ENCODE measurements at regions not wholly inside any gene's neighbourhood (a gene's known extent, or its start where the extent isn't known, plus 50 kb on each side); places are given as distances from the start of the nearest gene placed in this dataset.

GRCh38 chr21:27700974-27701614 is 734.2 kb upstream of the ADAMTS5 start:
- Histone ChIP-seq H3K36me3 (ENCODE audit: control insufficient read depth in 2 of 3, insufficient read depth in 3 of 3, low read length in 3 of 3) (no peaks in the 10 kb centered on the region), H3K4me3 (ENCODE audit: low read length) (no peak overlapping the region), H3K9me3 (ENCODE audit: control insufficient read depth in 2 of 3, low read length in 3 of 3) (no peaks in the 10 kb centered on the region), H3K27me3 (ENCODE audit: control insufficient read depth in 2 of 2, insufficient read depth in 2 of 2, low read length in 2 of 2) (no peaks in the 10 kb centered on the region), H3K27ac (ENCODE audit: low read depth, low read length) (no peak overlapping the region), H3K4me1 (ENCODE audit: control insufficient read depth in 2 of 2, insufficient read depth in 2 of 2, low read length in 2 of 2) (no peaks in the 10 kb centered on the region)
- DNase-seq (peak; percentile 17 to 56 (median 37)), ATAC-seq (peak; percentile 72)
- Mint-ChIP-seq H3K36me3 (no peaks in the 10 kb centered on the region), H3K27me3 (peaks cover 3 to 17% (median 13%) of the 10 kb centered on the region in 5 donors), H3K4me1 (no peaks in the 10 kb centered on the region), H3K27ac (no peak overlapping the region), H3K9me3 (no peaks in the 10 kb centered on the region), H3K4me3 (no peak overlapping the region)
- intact Hi-C loops (cut with micrococcal nuclease) = loop anchor here (1.0 to 5.0 kb wide), 4 partner anchors 852 to 1241 kb away; no protein-coding TSS in a partner anchor
- ChIA-PET POLR2A (no interaction called here), CTCF (no interaction called here)

DNA sequence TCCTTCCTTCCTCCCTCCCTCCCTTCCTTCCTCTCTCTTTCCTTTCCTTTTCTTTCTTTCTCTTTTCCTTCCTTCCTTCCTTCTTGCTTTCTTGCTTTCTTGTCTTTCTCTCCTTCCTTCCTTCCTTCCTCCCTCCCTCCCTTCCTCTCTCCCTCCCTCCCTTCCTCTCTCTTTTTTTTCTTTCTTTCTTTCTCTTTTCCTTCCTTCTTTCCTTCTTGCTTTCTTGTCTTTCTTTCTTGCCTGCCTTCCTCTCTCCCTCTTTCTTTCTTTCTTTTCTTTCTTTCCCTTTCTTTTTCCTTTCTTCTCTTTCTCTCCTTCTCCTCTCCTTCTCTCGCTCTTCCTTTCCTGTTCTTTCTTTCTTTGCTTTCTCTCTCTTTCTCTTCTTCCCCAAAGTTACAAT is 728.4 kb upstream of the ADAMTS5 start:
- Histone ChIP-seq H3K36me3 (ENCODE audit: control insufficient read depth in 2 of 3, insufficient read depth in 3 of 3, low read length in 3 of 3) (no peaks in the 10 kb centered on the region), H3K27me3 (ENCODE audit: control insufficient read depth in 2 of 2, insufficient read depth in 2 of 2, low read length in 2 of 2) (no peaks in the 10 kb centered on the region), H3K27ac (ENCODE audit: low read depth, low read length) (no peak overlapping the region), H3K9me3 (ENCODE audit: control insufficient read depth in 2 of 3, low read length in 3 of 3) (no peaks in the 10 kb centered on the region), H3K4me1 (ENCODE audit: control insufficient read depth in 2 of 2, insufficient read depth in 2 of 2, low read length in 2 of 2) (no peaks in the 10 kb centered on the region), H3K4me3 (ENCODE audit: low read length) (no peak overlapping the region)
- Mint-ChIP-seq H3K36me3 (no peaks in the 10 kb centered on the region), H3K27ac (no peak overlapping the region), H3K27me3 (peaks cover 3 to 26% (median 21%) of the 10 kb centered on the region in 5 donors), H3K4me3 (no peak overlapping the region), H3K4me1 (no peaks in the 10 kb centered on the region), H3K9me3 (peaks cover 0 to 2% (median 0%) of the 10 kb centered on the region in 11 donors)
- intact Hi-C loops (cut with micrococcal nuclease) = no loop called here
- no peak for ATAC-seq
- ChIA-PET POLR2A (no interaction called here), CTCF (no interaction called here)
- no peak for DNase-seq

- H3K27me3 Mint-ChIP-seq = peaks cover 3 to 26% (median 21%) of the 10 kb centered on the region in 5 donors
- no peaks in the 10 kb centered on the region for H3K27me3 ChIP-seq (ENCODE audit: control insufficient read depth in 2 of 2, insufficient read depth in 2 of 2, low read length in 2 of 2)
- H3K36me3 Mint-ChIP-seq = no peaks in the 10 kb centered on the region
- POLR2A ChIA-PET = no interaction called here
- no peak overlapping the region for H3K4me3 Mint-ChIP-seq
- no peak for ATAC-seq
- no peak for DNase-seq
- no peaks in the 10 kb centered on the region for H3K9me3 ChIP-seq (ENCODE audit: control insufficient read depth in 2 of 3, low read length in 3 of 3)
- peaks cover 0 to 2% (median 0%) of the 10 kb centered on the region in 11 donors for H3K9me3 Mint-ChIP-seq
- intact Hi-C loops (cut with micrococcal nuclease) = no loop called here
- H3K36me3 ChIP-seq (ENCODE audit: control insufficient read depth in 2 of 3, insufficient read depth in 3 of 3, low read length in 3 of 3) = no peaks in the 10 kb centered on the region
- no peak overlapping the region for H3K4me3 ChIP-seq (ENCODE audit: low read length)
- CTCF ChIA-PET = no interaction called here
- no peaks in the 10 kb centered on the region for H3K4me1 Mint-ChIP-seq
- no peaks in the 10 kb centered on the region for H3K4me1 ChIP-seq (ENCODE audit: control insufficient read depth in 2 of 2, insufficient read depth in 2 of 2, low read length in 2 of 2)
- no peak overlapping the region for H3K27ac Mint-ChIP-seq
- H3K27ac ChIP-seq (ENCODE audit: low read depth, low read length) = no peak overlapping the region
Measured at GRCh38 chr21:27694667-27695066, 727.8 kb upstream of the ADAMTS5 start.

- Histone ChIP-seq H3K9me3 (ENCODE audit: control insufficient read depth in 2 of 3, low read length in 3 of 3) (no peaks in the 10 kb centered on the region), H3K27me3 (ENCODE audit: control insufficient read depth in 2 of 2, insufficient read depth in 2 of 2, low read length in 2 of 2) (no peaks in the 10 kb centered on the region), H3K4me3 (ENCODE audit: low read length) (no peak overlapping the region), H3K27ac (ENCODE audit: low read depth, low read length) (no peak overlapping the region), H3K36me3 (ENCODE audit: control insufficient read depth in 2 of 3, insufficient read depth in 3 of 3, low read length in 3 of 3) (no peaks in the 10 kb centered on the region), H3K4me1 (ENCODE audit: control insufficient read depth in 2 of 2, insufficient read depth in 2 of 2, low read length in 2 of 2) (no peaks in the 10 kb centered on the region)
- intact Hi-C loops (cut with micrococcal nuclease) = no loop called here
- Mint-ChIP-seq H3K36me3 (no peaks in the 10 kb centered on the region), H3K9me3 (peaks cover 0 to 6% (median 2%) of the 10 kb centered on the region in 11 donors), H3K27me3 (peaks cover 3 to 26% (median 21%) of the 10 kb centered on the region in 5 donors), H3K27ac (no peak overlapping the region), H3K4me1 (no peaks in the 10 kb centered on the region), H3K4me3 (no peak overlapping the region)
- DNase-seq (no peak), ATAC-seq (no peak)
- CTCF ChIA-PET = no interaction called here
- POLR2A ChIA-PET = no interaction called here
Measured at GRCh38 chr21:27693376-27693775, 726.5 kb upstream of the ADAMTS5 start.

DNA sequence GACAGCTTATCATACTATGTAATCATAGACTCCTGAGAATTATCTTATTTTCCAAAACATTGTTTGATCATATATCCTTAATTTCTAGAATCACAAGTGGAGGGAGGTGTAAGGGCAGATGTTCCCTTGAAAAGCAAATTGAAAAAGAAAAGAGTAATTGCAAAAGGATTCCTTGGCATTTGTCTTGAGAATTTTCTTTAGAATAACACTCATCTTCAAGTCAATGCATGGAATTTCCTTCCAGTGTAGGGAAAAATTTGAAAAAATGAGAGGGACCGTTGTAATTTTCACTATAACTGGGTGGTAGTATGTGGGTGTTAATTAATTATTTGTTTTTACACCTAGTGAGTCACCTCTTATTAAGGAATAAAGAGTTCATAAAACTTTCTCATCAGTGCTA is 724.6 kb upstream of the ADAMTS5 start:
- CTCF ChIA-PET = no interaction called here
- Histone ChIP-seq H3K36me3 (ENCODE audit: control insufficient read depth in 2 of 3, insufficient read depth in 3 of 3, low read length in 3 of 3) (no peaks in the 10 kb centered on the region), H3K27me3 (ENCODE audit: control insufficient read depth in 2 of 2, insufficient read depth in 2 of 2, low read length in 2 of 2) (no peaks in the 10 kb centered on the region), H3K4me3 (ENCODE audit: low read length) (no peak overlapping the region), H3K9me3 (ENCODE audit: control insufficient read depth in 2 of 3, low read length in 3 of 3) (no peaks in the 10 kb centered on the region), H3K4me1 (ENCODE audit: control insufficient read depth in 2 of 2, insufficient read depth in 2 of 2, low read length in 2 of 2) (no peaks in the 10 kb centered on the region), H3K27ac (ENCODE audit: low read depth, low read length) (no peak overlapping the region)
- Mint-ChIP-seq H3K36me3 (no peaks in the 10 kb centered on the region), H3K4me1 (no peaks in the 10 kb centered on the region), H3K27me3 (peaks cover 0 to 14% (median 9%) of the 10 kb centered on the region in 5 donors), H3K4me3 (no peak overlapping the region), H3K9me3 (peaks cover 0 to 10% (median 2%) of the 10 kb centered on the region in 11 donors), H3K27ac (no peak overlapping the region)
- intact Hi-C loops (cut with micrococcal nuclease) = no loop called here
- ATAC-seq (no peak), DNase-seq (no peak)
- POLR2A ChIA-PET = no interaction called here

DNA sequence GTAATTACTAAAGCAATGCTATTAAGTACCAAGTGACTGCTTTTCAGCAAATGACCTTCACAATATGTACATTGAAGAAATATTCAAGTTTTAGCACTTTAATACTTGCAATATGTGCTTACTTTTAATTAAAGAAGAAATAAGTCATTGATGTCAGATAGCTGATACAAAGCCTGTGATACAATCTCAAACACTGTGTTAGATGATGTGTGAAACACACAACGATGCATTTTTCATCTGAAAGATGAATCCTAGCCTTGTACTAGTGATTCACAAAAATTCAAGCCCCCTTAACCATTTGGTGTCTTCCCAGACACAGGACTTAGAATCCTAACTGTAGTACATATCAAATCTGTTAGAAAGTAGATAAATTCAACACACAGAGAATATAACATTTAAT is 724.1 kb upstream of the ADAMTS5 start:
- Histone ChIP-seq H3K4me1 (ENCODE audit: control insufficient read depth in 2 of 2, insufficient read depth in 2 of 2, low read length in 2 of 2) (no peaks in the 10 kb centered on the region), H3K36me3 (ENCODE audit: control insufficient read depth in 2 of 3, insufficient read depth in 3 of 3, low read length in 3 of 3) (no peaks in the 10 kb centered on the region), H3K4me3 (ENCODE audit: low read length) (no peak overlapping the region), H3K27me3 (ENCODE audit: control insufficient read depth in 2 of 2, insufficient read depth in 2 of 2, low read length in 2 of 2) (no peaks in the 10 kb centered on the region), H3K9me3 (ENCODE audit: control insufficient read depth in 2 of 3, low read length in 3 of 3) (no peaks in the 10 kb centered on the region), H3K27ac (ENCODE audit: low read depth, low read length) (no peak overlapping the region)
- Mint-ChIP-seq H3K4me3 (no peak overlapping the region), H3K27me3 (peaks cover 0 to 13% (median 7%) of the 10 kb centered on the region in 5 donors), H3K9me3 (peaks cover 0 to 10% (median 2%) of the 10 kb centered on the region in 11 donors), H3K36me3 (no peaks in the 10 kb centered on the region), H3K4me1 (no peaks in the 10 kb centered on the region), H3K27ac (no peak overlapping the region)
- ChIA-PET POLR2A (no interaction called here), CTCF (no interaction called here)
- no peak for DNase-seq
- ATAC-seq = no peak
- intact Hi-C loops (cut with micrococcal nuclease) = no loop called here

DNA sequence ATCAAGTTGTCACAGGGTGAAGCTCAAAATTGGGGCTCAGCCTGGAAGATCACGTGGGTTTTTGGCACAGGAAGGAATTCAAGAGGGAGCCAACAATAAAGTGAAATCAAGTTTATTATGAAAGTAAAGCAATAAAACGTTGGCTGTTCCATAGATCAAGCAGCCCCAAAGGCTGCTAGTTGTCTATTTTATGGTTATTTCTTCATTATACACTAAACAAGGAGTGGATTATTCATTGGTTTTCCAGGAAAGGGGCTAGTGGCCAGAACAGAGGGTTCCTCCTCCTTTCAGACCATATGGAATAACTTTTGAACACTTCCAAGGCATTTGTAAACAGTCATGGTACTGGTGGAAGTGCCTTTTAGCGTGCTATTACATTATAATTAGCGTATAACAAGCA is 723.5 kb upstream of the ADAMTS5 start:
- Histone ChIP-seq H3K36me3 (ENCODE audit: control insufficient read depth in 2 of 3, insufficient read depth in 3 of 3, low read length in 3 of 3) (no peaks in the 10 kb centered on the region), H3K27ac (ENCODE audit: low read depth, low read length) (no peak overlapping the region), H3K4me1 (ENCODE audit: control insufficient read depth in 2 of 2, insufficient read depth in 2 of 2, low read length in 2 of 2) (no peaks in the 10 kb centered on the region), H3K4me3 (ENCODE audit: low read length) (no peak overlapping the region), H3K9me3 (ENCODE audit: control insufficient read depth in 2 of 3, low read length in 3 of 3) (no peaks in the 10 kb centered on the region), H3K27me3 (ENCODE audit: control insufficient read depth in 2 of 2, insufficient read depth in 2 of 2, low read length in 2 of 2) (no peaks in the 10 kb centered on the region)
- intact Hi-C loops (cut with micrococcal nuclease) = no loop called here
- ChIA-PET POLR2A (no interaction called here), CTCF (no interaction called here)
- Mint-ChIP-seq H3K27me3 (peaks cover 0 to 12% (median 7%) of the 10 kb centered on the region in 5 donors), H3K27ac (no peak overlapping the region), H3K4me3 (no peak overlapping the region), H3K36me3 (no peaks in the 10 kb centered on the region), H3K9me3 (peaks cover 0 to 10% (median 2%) of the 10 kb centered on the region in 11 donors), H3K4me1 (no peaks in the 10 kb centered on the region)
- ATAC-seq (no peak), DNase-seq (no peak)
